Panc1 (cell line): ENCODE measurements at regions not wholly inside any gene's neighbourhood (a gene's known extent, or its start where the extent isn't known, plus 50 kb on each side); places are given as distances from the start of the nearest gene placed in this dataset.

Experiments
- ATAC-seq: fragments of 200-7000 bp; cut with Tn5 transposase; 2 replicates; pipeline ENCODE4 v1.9.1; 2020; ENCODE audit warnings: mild to moderate bottlenecking, moderate library complexity
- BruUV-seq: library from RNA; stranded (reverse); fragments of 400-500 nt; replicated peaks from 2 replicates; lab custom pipeline; 2021; lab: Mats Ljungman, UMichigan
- CTCF ChIA-PET: fragments of 300-600 bp; sonication (Branson Sonifier 250); formaldehyde crosslinking; loops from one replicate; lab custom pipeline; 2022; ENCODE audit warnings: antibody characterized with exemption; lab: Charles Lee
- POLR2A ChIA-PET: fragments of 300-600 bp; sonication (Branson Sonifier 250); formaldehyde crosslinking; loops from one replicate; lab custom pipeline; 2022; ENCODE audit warnings: antibody characterized with exemption; lab: Charles Lee
- DNase-seq: peaks from one replicate; pipeline ENCODE4 v3.0.0-alpha.2; 2010; ENCODE audit warnings: low read depth, low spot score
- H3K27ac ChIP-seq: 2 replicates; pipeline ENCODE4 v1.5.1; 2011; ENCODE audit warnings: mild to moderate bottlenecking, low read length, inconsistent platforms
- H3K27me3 ChIP-seq: fragments of 200-500 bp; sonication (Bioruptor generic); 2 replicates; pipeline ENCODE4 v1.6.0; 2014; ENCODE audit warnings: low read length, inconsistent platforms; ENCODE audit not compliant: control insufficient read depth, insufficient read depth
- H3K36me3 ChIP-seq: fragments of 200-500 bp; sonication (Bioruptor generic); 2 replicates; pipeline ENCODE4 v1.5.1; 2014; ENCODE audit warnings: inconsistent platforms, mild to moderate bottlenecking, low read length, moderate library complexity; ENCODE audit not compliant: control insufficient read depth, insufficient read depth
- H3K4me1 ChIP-seq: 2 replicates; pipeline ENCODE4 v1.5.1; 2011; ENCODE audit warnings: inconsistent platforms, mild to moderate bottlenecking, low read length, moderate library complexity; ENCODE audit not compliant: control insufficient read depth, insufficient read depth
- H3K4me3 ChIP-seq, 2 experiments: 2 replicates each; pipeline ENCODE4 v1.5.1; 2011 to 2012; ENCODE audit warnings: low read depth in 2 of 2, low read length in 2 of 2, mild to moderate bottlenecking in 2 of 2, inconsistent platforms in 1 of 2, moderate library complexity in 1 of 2
- H3K9me3 ChIP-seq: fragments of 200-500 bp; sonication (Bioruptor generic); 2 replicates; pipeline ENCODE4 v1.5.1; 2014; ENCODE audit warnings: low read depth, mild to moderate bottlenecking, inconsistent platforms, low read length, moderate library complexity; ENCODE audit not compliant: control insufficient read depth, insufficient read depth
- CTCF ChIP-seq: fragments of 450-650 bp; IDR thresholded peaks from 2 replicates; pipeline ENCODE4 v1.5.1; 2017; ENCODE audit warnings: mild to moderate bottlenecking
- POLR2AphosphoS5 ChIP-seq: IDR thresholded peaks from 2 replicates; pipeline ENCODE4 v1.6.1; 2012; ENCODE audit warnings: mild to moderate bottlenecking, low read depth, low read length, moderate library complexity
- REST ChIP-seq, 2 experiments: IDR thresholded peaks; 2 replicates each; pipeline ENCODE4 v1.6.1; 2011 to 2012; ENCODE audit warnings: low read depth in 2 of 2, control low read depth in 1 of 2, low read length in 1 of 2, mild to moderate bottlenecking in 1 of 2, moderate library complexity in 1 of 2; ENCODE audit not compliant: insufficient read depth in 1 of 2
- SIN3A ChIP-seq: IDR thresholded peaks from 2 replicates; pipeline ENCODE4 v1.6.1; 2012; ENCODE audit warnings: low read depth, mild to moderate bottlenecking, low read length, moderate library complexity, borderline replicate concordance; ENCODE audit not compliant: insufficient read depth
- TCF7L2 ChIP-seq: IDR thresholded peaks from 2 replicates; pipeline ENCODE4 v1.6.1; 2011; ENCODE audit warnings: mild to moderate bottlenecking, low read depth, low read length, inconsistent platforms
- in situ Hi-C: cut with HindIII; loops from 2 replicates; pipeline ENCODE4 v1.10.0; 2016; ENCODE audit warnings: low sequenced_read_pairs, low pct_unique_long_range_greater_than_20kb
- intact Hi-C: fragments of 100-400 bp; cut with micrococcal nuclease; formaldehyde crosslinking; loops from one replicate; pipeline ENCODE4 v1.10.0; 2022; ENCODE audit not compliant: unreplicated experiment

DNA sequence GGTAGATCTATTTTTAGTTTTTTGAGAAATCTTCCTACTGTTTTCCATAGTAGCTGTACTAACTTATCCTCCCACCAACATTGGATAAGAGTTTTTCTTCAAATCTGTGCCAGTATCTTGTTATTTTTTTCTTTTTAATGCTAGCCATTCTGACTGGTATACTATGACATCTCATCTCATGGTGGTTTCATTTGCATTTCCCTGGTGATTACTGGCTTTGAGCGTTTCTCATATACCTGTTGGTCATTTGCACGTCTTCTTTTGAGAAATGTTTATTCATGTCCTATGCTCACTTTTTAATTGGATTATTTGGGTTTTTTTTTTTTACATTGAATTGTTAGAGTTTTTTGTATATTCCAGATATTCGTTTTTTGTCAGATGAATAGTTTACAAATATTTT, 398.1 kb downstream of the OCA2 start:
- CTCF ChIA-PET = no interaction called here
- Histone ChIP-seq H3K36me3 (no peaks in the 10 kb centered on the region), H3K27ac (no peak overlapping the region), H3K4me3 (no peak overlapping the region), H3K27me3 (no peaks in the 10 kb centered on the region), H3K9me3 (no peaks in the 10 kb centered on the region), H3K4me1 (no peaks in the 10 kb centered on the region)
- TF ChIP-seq CTCF = no peak
- TF ChIP-seq REST (IDR thresholded peaks at IDR 0.05; ENCODE audit: insufficient read depth in 1 of 2, low read depth in 2 of 2, low read length in 1 of 2) = no peak
- TF ChIP-seq POLR2AphosphoS5 = no peak
- no peak for TF ChIP-seq TCF7L2
- TF ChIP-seq SIN3A = no peak
- DNase-seq = no peak
- BruUV-seq = no TSS peak
- in situ Hi-C loops = no loop called here
- POLR2A ChIA-PET = no interaction called here
- intact Hi-C loops = no loop called here
- no peak for ATAC-seq

DNA sequence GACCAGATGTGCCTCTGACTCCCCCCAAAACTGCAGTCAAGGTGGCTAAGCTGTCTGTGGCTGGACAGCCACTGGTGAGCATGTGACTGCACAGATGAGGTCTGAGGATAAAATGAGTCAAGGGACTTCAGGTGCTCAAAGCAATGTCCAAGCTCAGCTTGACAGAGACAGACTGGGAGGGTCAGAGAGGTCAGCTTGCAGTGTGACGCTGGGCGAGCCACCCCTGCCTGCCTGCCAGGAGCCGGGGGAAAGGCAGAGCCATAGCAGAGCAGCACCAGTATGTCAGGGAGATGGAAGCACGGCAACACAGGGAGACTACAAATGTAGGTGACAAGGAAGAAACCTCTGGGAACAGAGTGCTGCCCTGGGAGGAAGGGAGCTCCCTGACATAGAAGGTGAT, 399.4 kb downstream of the OCA2 start:
- Histone ChIP-seq H3K4me3 (no peak overlapping the region), H3K27ac (no peak overlapping the region), H3K4me1 (no peaks in the 10 kb centered on the region), H3K27me3 (no peaks in the 10 kb centered on the region), H3K9me3 (no peaks in the 10 kb centered on the region), H3K36me3 (no peaks in the 10 kb centered on the region)
- DNase-seq = no peak
- no peak for TF ChIP-seq POLR2AphosphoS5
- POLR2A ChIA-PET = no interaction called here
- ATAC-seq = no peak
- BruUV-seq = no TSS peak
- CTCF ChIA-PET = no interaction called here
- intact Hi-C loops = no loop called here
- in situ Hi-C loops = no loop called here

DNA sequence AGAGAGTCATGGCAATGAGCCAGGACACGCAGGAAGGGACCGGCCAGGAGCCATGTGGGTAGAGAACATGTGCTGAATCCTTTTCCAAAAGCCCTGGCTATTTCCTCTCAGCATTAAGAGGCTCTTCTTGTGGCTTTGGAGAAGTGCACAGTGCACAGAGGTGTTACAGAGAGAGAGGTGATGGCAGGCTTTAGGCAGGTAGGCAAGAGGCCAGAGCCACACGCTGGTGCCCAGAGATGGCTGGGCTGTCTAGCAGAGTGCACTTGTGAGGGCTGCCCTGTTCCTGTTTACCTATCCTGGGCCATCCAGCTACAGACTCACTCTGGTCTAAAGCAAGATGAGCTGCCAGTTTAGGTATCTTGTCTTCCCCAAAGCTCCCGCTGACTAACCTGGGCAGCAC, 402.6 kb downstream of the OCA2 start:
- Histone ChIP-seq H3K36me3 (no peaks in the 10 kb centered on the region), H3K27me3 (no peaks in the 10 kb centered on the region), H3K4me3 (no peak overlapping the region), H3K9me3 (no peaks in the 10 kb centered on the region), H3K27ac (no peak overlapping the region), H3K4me1 (no peaks in the 10 kb centered on the region)
- TF ChIP-seq POLR2AphosphoS5 (no peak), CTCF (no peak), SIN3A (no peak), REST (IDR thresholded peaks at IDR 0.05; ENCODE audit: insufficient read depth in 1 of 2, low read depth in 2 of 2, low read length in 1 of 2) (no peak), TCF7L2 (no peak)
- ATAC-seq = no peak
- ChIA-PET POLR2A (no interaction called here), CTCF (no interaction called here)
- in situ Hi-C loops = no loop called here
- BruUV-seq = no TSS peak
- intact Hi-C loops = no loop called here
- DNase-seq = no peak
